GM13976 (cell line): ENCODE measurements at regions not wholly inside any gene's neighbourhood (a gene's known extent, or its start where the extent isn't known, plus 50 kb on each side); places are given as distances from the start of the nearest gene placed in this dataset.

ENCODE experiments used
- DNase-seq: peaks from one replicate; pipeline ENCODE4 v3.0.0; 2012; ENCODE audit warnings: low spot score
- in situ Hi-C: fragments of 300-500 bp; cut with MboI; formaldehyde crosslinking; loops from one replicate; pipeline ENCODE4 v1.12.0; 2022; ENCODE audit warnings: low sequenced_read_pairs, mixed read lengths, inconsistent platforms; ENCODE audit not compliant: unreplicated experiment
- TF ChIP-seq, protein P1 (sequence below): IDR thresholded peaks from 2 replicates; pipeline ENCODE4 v1.5.1; 2012; ENCODE audit warnings: borderline replicate concordance, mild to moderate bottlenecking; ENCODE audit not compliant: insufficient read depth; ENCODE audit errors: extremely low read depth, missing control alignments, control extremely low read depth

DNA sequence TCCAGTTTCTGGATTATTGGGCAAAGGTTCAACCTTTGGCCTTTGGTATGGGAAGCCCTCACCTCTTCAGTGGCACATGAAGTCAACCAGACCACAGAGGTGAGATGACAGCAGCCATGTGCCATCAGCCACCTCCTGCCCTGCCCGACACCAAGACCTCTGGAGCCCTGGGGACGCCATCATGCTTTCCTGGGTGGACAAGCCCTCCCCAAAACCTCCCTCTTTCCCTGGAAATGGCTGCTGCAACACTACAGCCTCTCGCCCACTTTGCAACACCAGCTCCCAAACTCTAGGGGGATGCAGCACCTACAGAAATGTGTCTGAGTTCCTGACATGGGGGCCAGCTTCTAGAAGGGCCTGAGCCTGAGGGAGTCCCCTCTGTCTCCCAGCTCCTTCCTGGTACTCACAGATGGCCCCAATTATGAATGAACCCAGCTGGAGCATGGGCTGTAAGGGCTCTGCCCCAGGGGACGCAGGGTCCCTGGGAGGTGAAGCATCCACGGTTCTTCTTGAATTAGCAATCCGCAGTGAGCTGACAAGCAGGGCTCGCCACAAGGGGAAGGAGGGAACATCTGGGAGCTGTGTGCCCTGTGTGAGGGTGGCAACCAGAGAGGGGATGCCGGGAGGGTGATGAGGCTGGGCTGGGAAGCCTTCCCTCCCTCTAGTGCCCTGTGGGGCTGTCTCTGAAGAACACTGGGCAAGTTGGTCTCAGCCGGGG lies 268.5 kb upstream of the HDAC4 start:
- TF ChIP-seq, protein P1, sequence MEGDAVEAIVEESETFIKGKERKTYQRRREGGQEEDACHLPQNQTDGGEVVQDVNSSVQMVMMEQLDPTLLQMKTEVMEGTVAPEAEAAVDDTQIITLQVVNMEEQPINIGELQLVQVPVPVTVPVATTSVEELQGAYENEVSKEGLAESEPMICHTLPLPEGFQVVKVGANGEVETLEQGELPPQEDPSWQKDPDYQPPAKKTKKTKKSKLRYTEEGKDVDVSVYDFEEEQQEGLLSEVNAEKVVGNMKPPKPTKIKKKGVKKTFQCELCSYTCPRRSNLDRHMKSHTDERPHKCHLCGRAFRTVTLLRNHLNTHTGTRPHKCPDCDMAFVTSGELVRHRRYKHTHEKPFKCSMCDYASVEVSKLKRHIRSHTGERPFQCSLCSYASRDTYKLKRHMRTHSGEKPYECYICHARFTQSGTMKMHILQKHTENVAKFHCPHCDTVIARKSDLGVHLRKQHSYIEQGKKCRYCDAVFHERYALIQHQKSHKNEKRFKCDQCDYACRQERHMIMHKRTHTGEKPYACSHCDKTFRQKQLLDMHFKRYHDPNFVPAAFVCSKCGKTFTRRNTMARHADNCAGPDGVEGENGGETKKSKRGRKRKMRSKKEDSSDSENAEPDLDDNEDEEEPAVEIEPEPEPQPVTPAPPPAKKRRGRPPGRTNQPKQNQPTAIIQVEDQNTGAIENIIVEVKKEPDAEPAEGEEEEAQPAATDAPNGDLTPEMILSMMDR = no peak
- in situ Hi-C loops = no loop called here
- DNase-seq = no peak

DNA sequence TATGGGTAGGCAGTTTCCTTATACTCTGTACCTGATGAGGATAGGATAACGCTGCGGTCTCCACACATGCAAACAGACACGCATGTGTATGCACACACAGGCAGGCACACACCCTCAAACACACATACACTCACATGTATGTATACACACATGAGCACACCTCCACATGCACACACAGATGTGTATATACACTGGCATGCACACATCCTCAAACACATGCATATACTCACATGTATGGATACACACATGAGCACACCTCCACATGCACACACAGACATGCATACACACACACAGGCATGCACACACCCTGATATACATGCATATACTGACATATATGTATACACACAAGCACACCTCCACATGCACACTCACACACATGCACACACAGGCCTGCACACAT lies 267.8 kb upstream of the HDAC4 start:
- no peak for DNase-seq
- in situ Hi-C loops = no loop called here
- TF ChIP-seq, protein P1 = no peak

DNA sequence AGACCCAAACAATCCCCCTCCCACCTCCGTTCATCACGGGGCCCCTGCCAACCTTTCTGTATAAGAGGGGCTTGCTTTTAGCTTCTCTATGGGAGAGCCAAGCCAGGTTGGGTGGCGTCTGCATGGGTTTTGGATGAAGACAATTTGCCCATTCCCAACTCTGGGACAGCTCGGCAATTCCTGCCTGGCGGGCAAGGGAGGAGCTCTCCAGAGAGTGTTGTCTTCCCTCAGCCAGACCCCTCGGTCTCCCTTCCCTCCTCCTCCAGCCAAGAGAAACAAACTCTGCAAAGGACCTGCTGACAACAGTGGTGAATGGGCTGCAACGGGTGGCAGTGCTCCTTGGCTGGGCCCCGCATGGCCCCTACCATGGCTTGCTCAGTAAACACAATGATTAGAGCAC lies 267.2 kb upstream of the HDAC4 start:
- in situ Hi-C loops = no loop called here
- TF ChIP-seq, protein P1 = no peak
- DNase-seq = no peak

DNA sequence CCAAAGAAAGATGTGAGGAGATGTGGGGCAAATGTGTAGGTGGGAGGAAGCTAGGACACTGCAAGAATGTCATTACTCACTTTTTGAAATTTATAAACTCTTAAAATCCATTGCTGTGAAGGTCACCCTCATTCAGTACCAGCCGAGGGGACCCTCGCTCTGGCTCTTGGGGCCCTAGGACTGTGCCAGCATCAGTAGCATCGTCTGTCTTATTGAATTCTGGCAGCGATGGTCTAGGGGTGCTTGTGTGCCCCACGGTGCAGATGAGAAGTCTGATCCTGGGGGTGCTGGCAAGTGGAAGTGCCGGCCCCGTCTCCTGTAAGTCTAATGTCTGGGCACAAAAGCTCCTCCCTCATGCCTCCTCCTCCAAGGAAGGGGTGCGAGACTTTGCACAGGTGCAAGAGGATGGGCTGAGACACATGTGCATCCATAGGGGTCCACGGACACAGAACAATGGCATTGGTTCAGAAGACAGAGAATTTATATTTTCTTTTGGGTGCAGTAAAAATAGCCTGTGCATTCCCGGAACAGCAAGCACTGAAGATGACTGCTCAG lies 266.7 kb upstream of the HDAC4 start:
- TF ChIP-seq, protein P1 = no peak
- in situ Hi-C loops = no loop called here
- DNase-seq = no peak

DNA sequence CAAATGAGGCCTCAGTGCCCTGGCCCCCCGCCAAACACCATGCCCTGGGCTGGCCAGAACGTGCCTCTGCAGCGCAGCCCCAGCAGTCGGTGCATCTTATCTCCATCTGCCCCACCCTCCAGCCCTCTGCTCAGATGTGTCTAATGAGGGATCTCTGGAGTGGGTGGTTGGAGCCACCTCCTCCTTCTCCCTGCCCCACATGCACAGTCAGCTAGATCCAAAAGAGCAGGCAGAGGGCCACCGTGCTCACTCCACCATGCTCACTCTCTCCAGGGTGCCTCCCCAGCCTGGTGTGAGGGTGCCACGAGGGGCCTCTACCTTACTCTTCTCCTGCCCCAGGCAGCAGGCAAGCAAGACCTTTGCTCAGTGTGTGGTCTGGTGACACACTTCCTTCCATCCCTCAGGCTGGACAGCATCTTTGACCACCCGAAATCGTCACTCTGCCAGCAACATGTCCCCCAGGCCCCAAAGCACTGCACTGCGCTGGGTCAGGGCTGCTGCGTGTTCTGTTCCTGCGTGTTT lies 266.1 kb upstream of the HDAC4 start:
- in situ Hi-C loops = no loop called here
- TF ChIP-seq, protein P1 = no peak
- no peak for DNase-seq

DNA sequence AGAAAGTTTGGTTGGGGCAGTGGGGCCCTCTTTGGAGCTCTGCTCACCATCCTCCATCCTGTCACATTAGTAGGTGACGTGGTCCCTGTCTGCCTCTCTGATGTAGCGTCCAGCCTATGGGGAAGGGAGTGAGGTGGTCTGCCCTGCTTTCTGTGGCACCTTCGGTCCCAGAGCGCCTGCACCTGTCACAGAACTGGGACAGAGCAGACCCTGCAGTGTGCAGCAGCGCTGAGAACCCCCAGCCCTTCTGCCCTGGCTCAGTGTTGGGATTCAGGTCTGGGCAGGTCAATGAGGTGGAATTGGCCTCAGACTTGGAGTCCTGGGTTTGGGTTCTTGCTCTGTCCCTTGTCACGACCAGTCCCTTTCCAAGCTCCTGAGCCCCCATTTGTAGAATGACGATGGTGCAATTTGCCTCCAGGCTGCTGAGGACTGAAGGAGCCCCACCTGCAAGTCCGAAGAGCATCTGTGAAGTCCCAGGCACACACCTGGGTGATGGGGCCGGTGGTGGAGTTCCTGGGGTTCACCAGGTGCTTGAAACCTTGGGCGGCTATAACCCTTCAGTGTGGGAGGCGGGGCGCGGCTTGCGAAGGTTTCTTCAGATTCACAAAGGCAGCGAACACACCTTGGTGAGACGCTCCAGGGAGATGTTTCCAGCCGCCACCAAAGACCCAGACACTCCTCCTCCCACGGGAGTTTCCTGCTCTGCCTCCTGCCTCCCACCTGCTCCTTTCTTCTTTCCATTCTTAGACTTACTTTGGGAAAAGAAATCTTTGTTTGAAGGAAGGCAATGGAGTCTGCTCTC lies 265.4 kb upstream of the HDAC4 start:
- TF ChIP-seq, protein P1 = no peak
- in situ Hi-C loops = no loop called here
- no peak for DNase-seq
